NT2/D1 (cell line): ENCODE measurements at regions not wholly inside any gene's neighbourhood (a gene's known extent, or its start where the extent isn't known, plus 50 kb on each side); places are given as distances from the start of the nearest gene placed in this dataset.

Experiments used
- SUZ12 ChIP-seq: IDR thresholded peaks from 2 replicates; pipeline ENCODE4 v1.6.1; 2011; ENCODE audit not compliant: insufficient read length, insufficient read depth; ENCODE audit errors: extremely low read depth
- YY1 ChIP-seq: IDR thresholded peaks from 2 replicates; pipeline ENCODE4 v1.6.1; 2011; ENCODE audit not compliant: insufficient read length, insufficient read depth

DNA sequence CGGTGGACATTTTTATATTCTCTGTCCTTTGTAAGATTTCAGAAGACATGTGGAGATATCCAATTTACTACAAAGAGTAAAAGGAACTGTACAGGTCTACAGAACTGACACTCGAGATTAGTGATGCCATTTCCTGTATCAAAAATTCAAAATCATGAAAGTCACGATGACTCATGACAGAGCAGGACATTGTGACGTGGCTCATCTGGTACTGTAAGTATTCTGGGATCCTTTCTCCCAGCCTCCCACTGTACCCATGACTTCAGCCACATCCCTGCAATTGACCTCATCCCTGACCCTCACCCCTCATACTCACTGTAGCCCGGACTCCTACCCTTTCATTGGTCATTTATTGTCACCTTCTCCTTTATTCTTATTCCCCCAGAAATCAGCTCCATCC lies 736.5 kb downstream of the EPHA4 start:
- TF ChIP-seq YY1 (no peak), SUZ12 (no peak)
